Gastrocnemius medialis (tissue), 4 donors: ENCODE measurements at regions not wholly inside any gene's neighbourhood (a gene's known extent, or its start where the extent isn't known, plus 50 kb on each side); places are given as distances from the start of the nearest gene placed in this dataset.

Experiments used
- CTCF ChIP-seq, 5 experiments: fragments of 450-650 bp in 3 of 5; fragments of 200-600 bp in 2 of 5; sonication (generic) in 2 of 5; IDR thresholded peaks in 4 of 5; conservative IDR thresholded peaks in 1 of 5; 1 replicate in 4 of 5; 2 replicates in 1 of 5; pipeline ENCODE4 v1.5.1; 2016 to 2019; ENCODE audit warnings: antibody characterized with exemption in 5 of 5, mild to moderate bottlenecking in 3 of 5, moderate library complexity in 3 of 5
- POLR2A ChIP-seq, 2 donors: fragments of 450-650 bp; IDR thresholded peaks; one replicate each; pipeline ENCODE4 v1.6.1; 2017; ENCODE audit warnings: antibody characterized with exemption in 2 of 2, mild to moderate bottlenecking in 2 of 2, moderate library complexity in 2 of 2

GRCh38 chr1:232227306-232227705, 402.6 kb downstream of the SIPA1L2 start:
- TF ChIP-seq POLR2A (IDR thresholded peaks at IDR 0.05) (no peak), CTCF (IDR thresholded peaks at IDR 0.05 in 4 of 5, conservative IDR thresholded peaks at IDR 0.05 in 1 of 5) (no peak)
